Activated CD8-positive, alpha-beta memory T cell treated with anti-CD3 and anti-CD28 coated beads, Interleukin-2, amount 50 U/mL, for 1 hour (primary cell): ENCODE measurements at regions not wholly inside any gene's neighbourhood (a gene's known extent, or its start where the extent isn't known, plus 50 kb on each side); places are given as distances from the start of the nearest gene placed in this dataset.

Experiments
- DNase-seq: peaks from one replicate; pipeline ENCODE4 v3.0.0-alpha.2; 2020; ENCODE audit errors: extremely low read depth

GRCh38 chr7:67843001-67843565, 846.5 kb downstream of the TYW1 start:
- DNase-seq = no peak

- DNase-seq = no peak
These were observed 847.0 kb downstream of the TYW1 start for GRCh38 chr7:67843615-67844014.

GRCh38 chr7:67847092-67847787, 850.6 kb downstream of the TYW1 start:
- DNase-seq = no peak

- DNase-seq = no peak
These were observed 857.9 kb downstream of the TYW1 start for GRCh38 chr7:67854221-67855178.

GRCh38 chr7:67855322-67855721, 858.7 kb downstream of the TYW1 start:
- DNase-seq = no peak

GRCh38 chr7:67856046-67856445, 859.4 kb downstream of the TYW1 start:
- DNase-seq = no peak

- no peak for DNase-seq
These were observed 861.1 kb downstream of the TYW1 start for GRCh38 chr7:67857698-67858097.

GRCh38 chr7:67858931-67859330, 862.3 kb downstream of the TYW1 start:
- no peak for DNase-seq

- no peak for DNase-seq
These were observed 867.3 kb downstream of the TYW1 start for GRCh38 chr7:67863911-67864310.

GRCh38 chr7:67866054-67866453, 869.4 kb downstream of the TYW1 start:
- no peak for DNase-seq

GRCh38 chr7:67866812-67867211, 870.2 kb downstream of the TYW1 start:
- DNase-seq = no peak

GRCh38 chr7:67870396-67870795, 873.8 kb downstream of the TYW1 start:
- DNase-seq = no peak

GRCh38 chr7:67875558-67875957, 878.9 kb downstream of the TYW1 start:
- DNase-seq = no peak

- no peak for DNase-seq
These were observed 882.2 kb downstream of the TYW1 start for GRCh38 chr7:67878808-67879207.

GRCh38 chr7:67882843-67883242, 886.2 kb downstream of the TYW1 start:
- no peak for DNase-seq

GRCh38 chr7:67890316-67890715, 893.7 kb downstream of the TYW1 start:
- DNase-seq = no peak

GRCh38 chr7:67894746-67895145, 898.1 kb downstream of the TYW1 start:
- no peak for DNase-seq

GRCh38 chr7:67896721-67897120, 900.1 kb downstream of the TYW1 start:
- DNase-seq = no peak

GRCh38 chr7:67900456-67900855, 903.8 kb downstream of the TYW1 start:
- no peak for DNase-seq

- DNase-seq = no peak
These were observed 905.3 kb downstream of the TYW1 start for GRCh38 chr7:67901808-67902480.

GRCh38 chr7:67907792-67908191, 911.2 kb downstream of the TYW1 start:
- no peak for DNase-seq

GRCh38 chr7:67912437-67912836, 915.8 kb downstream of the TYW1 start:
- no peak for DNase-seq
